Stimulated activated CD4-positive, alpha-beta T cell treated with anti-CD3 and anti-CD28 coated beads, Interleukin-12 subunit alpha, Interleukin-12 subunit beta, amount 100 ng/mL, for 48 hours (primary cell): ENCODE measurements at regions not wholly inside any gene's neighbourhood (a gene's known extent, or its start where the extent isn't known, plus 50 kb on each side); places are given as distances from the start of the nearest gene placed in this dataset.

Source experiments
- DNase-seq, 3 donors: peaks; one replicate each; pipeline ENCODE4 v3.0.0-alpha.2; 2020; ENCODE audit warnings: low read depth in 2 of 3, low spot score in 1 of 3

- DNase-seq = no peak
Measured at GRCh38 chr6:19643287-19643686, 193.9 kb upstream of the ID4 start.

GRCh38 chr6:19643713-19644112 lies 193.5 kb upstream of the ID4 start:
- DNase-seq = no peak

GRCh38 chr6:19655744-19656143 lies 181.4 kb upstream of the ID4 start:
- no peak for DNase-seq

GRCh38 chr6:19660123-19660910 lies 176.9 kb upstream of the ID4 start:
- DNase-seq = no peak

- no peak for DNase-seq
Measured at GRCh38 chr6:19662911-19663310, 174.3 kb upstream of the ID4 start.

GRCh38 chr6:19663479-19663878 lies 173.7 kb upstream of the ID4 start:
- DNase-seq = no peak

- no peak for DNase-seq
Measured at GRCh38 chr6:19664050-19664449, 173.1 kb upstream of the ID4 start.

GRCh38 chr6:19664878-19665612 lies 172.1 kb upstream of the ID4 start:
- DNase-seq = no peak

- no peak for DNase-seq
Measured at GRCh38 chr6:19665613-19665909, 171.6 kb upstream of the ID4 start.

- no peak for DNase-seq
Measured at GRCh38 chr6:19668710-19669109, 168.5 kb upstream of the ID4 start.

GRCh38 chr6:19669206-19669605 lies 168.0 kb upstream of the ID4 start:
- no peak for DNase-seq

- no peak for DNase-seq
Measured at GRCh38 chr6:19682859-19683258, 154.3 kb upstream of the ID4 start.

- no peak for DNase-seq
Measured at GRCh38 chr6:19690325-19691075, 146.7 kb upstream of the ID4 start.

- DNase-seq = no peak
Measured at GRCh38 chr6:19691465-19692167, 145.6 kb upstream of the ID4 start.

- no peak for DNase-seq
Measured at GRCh38 chr6:19692506-19693298, 144.5 kb upstream of the ID4 start.

GRCh38 chr6:19694697-19695096 lies 142.5 kb upstream of the ID4 start:
- no peak for DNase-seq

GRCh38 chr6:19697744-19698290 lies 139.4 kb upstream of the ID4 start:
- DNase-seq = no peak

GRCh38 chr6:19699932-19700331 lies 137.2 kb upstream of the ID4 start:
- no peak for DNase-seq

GRCh38 chr6:19705606-19706005 lies 131.6 kb upstream of the ID4 start:
- no peak for DNase-seq

GRCh38 chr6:19712012-19712688 lies 125.0 kb upstream of the ID4 start:
- DNase-seq = no peak
